ENCODE measurements at regions not wholly inside any gene's neighbourhood (a gene's known extent, or its start where the extent isn't known, plus 50 kb on each side); places are given as distances from the start of the nearest gene placed in this dataset.
A peak's percentile ranks its signal among the peaks of the same experiment; 100 is the strongest.
"Not testable (repeated sequence)": the region's sequence is repeated elsewhere in the genome, so short reads cannot be mapped to it uniquely, and the experiment has no call there.

DNA sequence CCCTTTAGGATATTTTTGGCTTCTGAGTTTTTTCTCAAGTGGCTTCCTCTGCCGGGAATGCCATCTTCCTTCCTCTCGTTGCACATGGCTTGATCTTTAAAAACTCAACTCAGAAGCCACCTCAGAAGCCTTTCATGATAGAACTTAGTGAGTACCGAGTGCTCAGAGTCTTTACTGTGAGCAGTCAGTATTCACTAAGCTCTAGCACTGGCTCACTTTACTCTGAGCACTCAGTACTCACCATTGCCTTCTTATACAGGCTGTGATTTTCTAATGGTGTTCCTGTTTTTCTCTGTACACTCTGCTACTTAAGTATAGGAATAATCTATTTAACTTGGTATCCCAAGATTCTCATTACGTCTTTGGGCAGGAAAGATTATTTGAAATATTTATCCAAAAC, 116.2 kb downstream of the PFDN4 start:
- DNase-seq (ENCODE audit: low read depth), result no peak

DNA sequence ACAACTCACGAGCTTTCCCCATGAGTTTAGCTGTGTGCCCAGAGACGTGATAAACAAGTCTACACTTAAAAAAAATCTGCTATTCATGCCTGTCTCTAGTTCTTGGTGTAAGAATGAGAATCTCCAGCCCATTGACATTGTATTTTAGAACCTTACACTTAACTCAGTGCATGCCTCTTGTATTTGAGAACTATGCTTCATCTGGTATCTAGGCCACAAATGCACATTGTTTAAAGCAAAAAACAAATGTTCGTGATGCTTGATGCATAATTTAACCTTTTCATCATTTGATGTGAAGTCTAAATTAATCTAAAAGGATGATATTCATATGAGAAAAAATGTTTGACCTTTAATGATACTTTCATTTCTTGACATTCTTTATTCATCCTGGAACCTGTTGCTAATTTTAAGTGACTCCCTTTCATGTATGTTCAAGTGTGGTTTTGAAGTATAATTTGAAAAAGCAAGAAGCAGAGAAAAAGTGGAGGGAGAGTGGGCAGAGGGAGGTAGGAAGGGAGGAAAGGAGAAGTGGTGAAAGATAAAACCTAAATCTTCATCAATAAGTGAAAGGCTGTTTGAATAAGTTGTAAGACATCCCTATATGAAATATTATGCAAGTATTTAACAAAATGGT, 116.9 kb downstream of the PFDN4 start:
- DNase-seq (ENCODE audit: low read depth), result no peak

DNA sequence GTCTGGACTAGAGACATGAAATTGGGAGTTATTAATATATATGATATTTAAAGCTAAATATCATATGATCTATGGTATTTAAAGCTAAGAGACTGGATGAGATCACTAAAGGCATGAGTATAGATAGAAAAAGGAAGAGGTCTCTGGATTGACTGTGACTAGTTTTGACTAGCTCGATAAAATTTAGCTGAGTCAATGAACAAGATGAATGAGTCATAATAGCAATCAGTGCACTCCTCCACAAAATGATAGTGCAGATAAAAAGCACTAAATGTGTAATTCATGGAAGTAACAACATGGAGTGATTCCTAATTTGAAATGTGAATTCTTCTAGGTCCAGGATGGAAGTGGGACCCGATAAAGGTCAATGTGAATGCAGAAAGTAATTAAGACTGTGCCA, 127.4 kb downstream of the PFDN4 start:
- DNase-seq (ENCODE audit: low read depth), result no peak

DNA sequence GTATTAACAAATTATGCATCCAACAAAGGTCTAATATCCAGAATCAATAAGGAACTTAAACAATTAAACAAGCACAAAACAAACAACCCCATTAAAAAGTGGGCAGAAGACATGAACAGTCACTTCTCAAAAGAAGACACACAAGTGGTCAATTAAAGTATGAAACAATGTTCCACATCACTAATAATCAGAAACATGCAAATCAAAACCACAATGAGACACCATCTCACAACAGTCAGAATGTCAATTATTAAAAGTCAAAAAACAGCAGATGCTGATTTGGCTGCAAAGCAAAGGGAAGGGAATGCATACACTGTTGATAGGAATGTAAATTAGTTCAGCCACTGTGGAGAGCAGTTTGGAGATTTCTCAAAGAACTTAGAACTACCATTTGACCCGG, 129.3 kb downstream of the PFDN4 start:
- DNase-seq (ENCODE audit: low read depth), result no peak

DNA sequence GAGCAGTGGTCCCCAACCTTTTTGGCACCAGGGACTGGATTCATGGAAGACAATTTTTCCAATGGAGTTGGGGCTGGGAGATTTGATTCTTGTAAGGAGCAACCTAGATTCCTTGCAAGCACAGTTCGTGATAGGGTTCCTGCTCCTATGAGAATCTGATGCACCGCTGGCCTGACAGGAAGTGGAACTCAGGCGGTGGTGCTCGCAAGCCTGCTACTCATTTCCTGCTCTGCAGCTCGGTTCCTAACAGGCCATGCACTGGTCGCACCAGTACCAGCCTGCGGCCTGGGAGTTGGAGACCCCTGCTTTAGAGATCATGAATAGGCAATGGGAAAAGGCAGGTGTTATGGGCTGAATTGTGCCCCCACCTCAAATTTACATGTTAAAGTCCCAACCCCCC, 131.2 kb downstream of the PFDN4 start:
- DNase-seq (ENCODE audit: low read depth), result no peak

DNA sequence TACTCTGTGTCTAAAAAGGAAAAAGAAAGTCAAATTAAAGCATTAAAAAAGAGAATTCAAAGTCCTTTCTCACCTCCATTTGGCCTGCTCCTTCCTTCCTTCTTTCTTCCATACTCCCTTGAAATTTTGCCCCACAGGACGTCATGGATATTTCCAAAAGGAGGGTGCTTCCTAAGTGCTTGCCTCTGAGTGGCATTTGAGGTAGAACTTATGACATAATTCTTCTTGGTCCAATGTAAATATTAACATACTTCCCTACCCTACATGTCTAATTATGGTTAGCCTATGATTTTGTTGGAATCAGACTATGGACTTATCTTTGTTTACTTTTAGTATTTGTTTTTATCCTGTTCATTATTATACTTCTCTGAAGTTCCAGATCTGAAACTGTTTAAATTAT, 132.3 kb downstream of the PFDN4 start:
- DNase-seq (ENCODE audit: low read depth), result no peak

DNA sequence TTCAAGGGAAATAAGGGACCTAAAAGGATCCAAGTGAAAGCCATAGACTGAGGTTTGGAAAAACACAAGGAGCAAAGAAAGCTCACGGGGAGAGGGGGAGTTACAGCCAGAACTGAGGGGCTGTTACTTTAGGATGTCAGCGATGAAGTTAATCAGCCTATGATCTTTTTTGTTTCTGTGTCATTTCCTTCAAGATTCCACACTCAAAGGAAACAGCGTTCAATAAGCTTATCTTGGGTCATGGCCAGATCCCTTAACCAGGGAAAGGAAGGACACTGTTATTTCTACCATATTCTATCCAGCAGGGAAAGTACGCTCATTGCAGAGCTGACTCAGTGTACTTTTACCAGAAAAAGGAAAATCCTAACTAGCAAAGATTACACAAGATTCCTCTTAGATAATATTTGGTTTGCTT, 132.8 kb downstream of the PFDN4 start:
- DNase-seq (ENCODE audit: low read depth), result peak; percentile 26

DNA sequence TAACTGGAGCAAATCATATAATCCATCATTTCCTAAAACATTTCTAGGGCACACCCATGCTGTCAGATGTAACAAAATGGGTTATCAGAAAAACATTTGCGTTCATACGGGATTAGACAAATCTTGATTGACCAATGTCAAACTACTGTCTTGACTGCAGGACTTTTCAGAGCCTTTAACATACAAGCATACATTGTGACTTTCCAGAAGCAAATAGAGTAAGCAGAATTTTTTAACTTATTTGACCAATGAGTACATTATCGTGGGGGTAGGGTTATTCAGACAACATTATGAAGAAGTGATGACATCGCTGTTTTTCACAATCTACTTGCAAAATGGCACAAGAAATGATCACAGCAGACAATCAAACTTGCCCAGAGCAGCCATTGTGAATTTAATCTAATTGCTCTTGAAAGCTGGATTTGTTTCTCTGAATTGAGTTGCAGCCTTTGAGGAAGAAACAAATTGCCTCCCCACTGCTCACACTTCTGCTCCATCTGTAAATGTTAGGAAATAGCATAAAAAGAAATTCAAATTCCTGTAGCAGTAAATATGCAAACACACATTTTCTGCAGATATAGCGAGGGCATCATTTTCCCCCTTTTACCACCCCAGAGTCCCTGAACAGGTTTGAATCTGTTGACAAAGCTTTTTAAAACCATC, 133.0 kb upstream of the DOK5 start:
- DNase-seq (ENCODE audit: low read depth), result no peak

DNA sequence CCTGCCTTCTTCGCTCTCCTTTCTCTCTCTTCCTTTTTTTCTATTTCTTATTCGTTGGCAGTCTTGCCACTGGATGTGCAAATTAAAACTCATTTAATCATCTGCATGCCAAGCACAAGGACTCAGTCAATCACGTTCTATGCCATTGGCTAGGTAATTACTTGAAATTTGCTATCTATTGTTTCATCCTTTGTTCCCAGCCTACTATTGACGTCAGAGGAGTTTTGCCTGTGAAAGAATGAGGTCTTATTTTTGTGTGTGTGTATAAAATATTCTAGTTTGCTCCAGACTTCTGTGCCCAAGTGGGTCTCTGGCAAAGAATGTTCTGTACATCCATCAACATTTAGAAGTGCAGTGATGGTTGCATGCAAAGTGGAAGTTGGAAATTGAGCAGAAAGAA, 132.3 kb upstream of the DOK5 start:
- no peak for DNase-seq (ENCODE audit: low read depth)

DNA sequence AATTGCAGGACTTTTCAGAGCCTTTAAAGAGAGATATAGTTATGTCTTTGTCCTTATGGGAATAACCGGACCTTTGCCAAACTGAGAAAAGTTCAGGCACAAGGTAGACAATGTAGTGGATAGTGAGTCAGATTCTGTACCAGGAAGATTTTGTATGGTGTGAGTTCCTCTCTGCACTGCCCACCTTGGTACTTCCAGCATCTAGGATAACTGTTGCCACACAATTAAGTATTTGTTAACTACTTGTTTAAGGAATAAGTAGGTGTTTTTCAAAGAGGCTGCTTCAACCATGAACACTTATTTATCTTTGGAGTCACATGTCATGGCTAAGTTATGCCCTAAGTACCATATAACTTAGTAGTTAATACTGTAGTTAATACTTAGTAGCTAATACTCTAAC, 131.8 kb upstream of the DOK5 start:
- no peak for DNase-seq (ENCODE audit: low read depth)

DNA sequence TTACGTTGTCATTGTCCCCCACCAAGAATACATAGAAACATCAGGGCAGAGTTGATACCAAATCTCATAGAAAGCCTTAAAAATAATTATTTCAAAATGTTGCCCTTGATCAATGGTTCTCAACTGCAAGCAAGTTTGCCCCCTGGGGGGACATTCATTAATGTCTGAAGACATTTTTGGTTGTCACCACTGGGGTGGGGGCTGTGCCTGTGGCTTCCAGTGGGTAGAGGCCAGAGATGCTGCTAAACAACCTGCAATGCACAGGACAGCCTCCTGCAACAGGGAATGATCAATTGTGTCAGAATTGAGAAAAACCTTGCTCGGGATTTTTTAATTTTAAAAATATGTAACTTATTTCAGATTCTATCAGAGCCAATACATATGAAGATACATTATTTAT, 130.6 kb upstream of the DOK5 start:
- no peak for DNase-seq (ENCODE audit: low read depth)

DNA sequence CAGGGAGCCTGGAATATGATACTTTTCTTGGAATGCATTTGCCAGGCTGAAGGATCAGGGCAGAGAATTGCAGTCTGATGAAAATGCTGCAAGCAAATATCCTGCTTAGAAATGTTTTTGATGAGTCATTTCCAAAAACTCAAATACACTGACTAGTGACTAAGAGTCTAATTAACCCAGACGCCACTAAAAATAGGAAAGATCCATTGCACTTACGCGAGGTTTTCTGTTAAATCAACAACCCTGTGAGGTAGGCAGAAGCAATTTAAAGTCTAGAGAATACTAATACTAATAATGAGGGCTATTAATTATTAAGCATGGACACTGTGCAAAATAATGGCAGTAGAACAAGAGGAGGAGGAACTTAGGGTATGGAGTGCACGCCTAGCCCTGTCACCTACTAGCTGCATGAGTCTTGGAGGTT, 130.1 kb upstream of the DOK5 start:
- DNase-seq (ENCODE audit: low read depth), result peak; percentile 83

DNA sequence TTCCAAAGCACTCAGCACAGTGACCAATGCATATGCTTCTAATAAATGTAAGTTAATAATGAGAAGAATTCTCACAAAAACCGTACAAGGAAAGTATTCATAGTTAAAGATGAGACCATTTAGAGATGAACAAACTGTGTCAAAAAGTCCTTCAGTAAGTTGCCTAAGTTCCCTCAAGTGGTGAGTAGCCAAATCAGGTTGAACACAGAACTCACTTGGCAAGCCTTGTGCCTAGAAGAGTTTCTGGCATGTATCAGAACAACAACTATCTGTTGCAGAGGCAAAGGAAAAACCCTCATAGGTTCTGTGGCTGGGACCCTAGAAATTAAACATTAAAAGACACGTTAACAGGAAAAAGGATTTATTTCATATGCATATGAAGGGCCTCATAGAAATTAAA, 129.6 kb upstream of the DOK5 start:
- DNase-seq (ENCODE audit: low read depth), result peak; percentile 65

DNA sequence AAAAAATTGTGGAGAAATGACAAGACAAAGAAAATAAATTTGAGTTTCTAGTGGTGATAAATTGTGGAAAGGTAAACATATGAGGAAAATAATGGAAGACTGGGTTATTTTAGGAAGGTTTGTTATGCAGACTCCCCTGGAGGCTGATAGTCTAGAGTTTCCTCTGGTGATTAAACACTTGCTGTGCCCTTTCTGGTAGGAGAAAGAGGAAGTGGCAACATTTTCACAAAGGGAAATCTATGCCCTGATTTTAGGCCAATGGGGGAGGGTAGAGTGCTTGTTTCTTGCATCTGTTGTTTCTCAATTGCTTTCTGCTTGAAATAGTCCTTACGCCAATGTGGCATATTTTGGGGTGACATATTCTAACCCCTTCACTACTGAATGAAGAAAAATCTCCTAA, 129.1 kb upstream of the DOK5 start:
- DNase-seq (ENCODE audit: low read depth), result no peak

DNA sequence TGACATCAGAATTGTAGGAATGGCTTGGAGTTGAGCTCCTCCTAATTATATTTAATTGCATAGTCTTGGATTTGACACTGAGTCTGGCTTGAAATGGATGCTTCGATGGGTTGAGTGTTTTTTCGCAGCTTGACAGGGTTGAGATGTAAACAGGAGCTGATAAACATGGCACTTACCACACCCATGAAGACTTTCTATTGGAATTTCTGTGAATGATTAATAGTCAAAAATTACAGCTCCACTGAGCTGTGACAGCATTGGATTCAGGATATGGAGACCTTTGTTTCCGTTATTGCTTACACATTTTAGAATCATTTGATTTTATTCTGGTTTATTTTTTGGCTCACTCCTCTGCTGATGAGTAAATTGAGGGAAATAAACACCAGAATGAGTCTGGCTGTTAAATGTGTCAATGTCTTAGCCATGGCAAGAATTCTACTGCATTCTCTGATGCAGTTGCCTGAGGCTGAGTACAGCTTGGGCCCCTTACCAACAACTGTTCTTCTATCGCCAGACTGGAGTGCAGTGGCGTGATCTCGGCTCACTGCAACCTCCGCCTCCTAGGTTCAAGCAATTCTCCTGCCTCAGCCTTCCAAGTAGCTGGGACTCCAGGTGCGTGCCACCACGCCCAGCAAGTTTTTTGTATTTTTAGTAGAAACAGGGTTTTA, 128.1 kb upstream of the DOK5 start:
- DNase-seq (ENCODE audit: low read depth), result no peak

DNA sequence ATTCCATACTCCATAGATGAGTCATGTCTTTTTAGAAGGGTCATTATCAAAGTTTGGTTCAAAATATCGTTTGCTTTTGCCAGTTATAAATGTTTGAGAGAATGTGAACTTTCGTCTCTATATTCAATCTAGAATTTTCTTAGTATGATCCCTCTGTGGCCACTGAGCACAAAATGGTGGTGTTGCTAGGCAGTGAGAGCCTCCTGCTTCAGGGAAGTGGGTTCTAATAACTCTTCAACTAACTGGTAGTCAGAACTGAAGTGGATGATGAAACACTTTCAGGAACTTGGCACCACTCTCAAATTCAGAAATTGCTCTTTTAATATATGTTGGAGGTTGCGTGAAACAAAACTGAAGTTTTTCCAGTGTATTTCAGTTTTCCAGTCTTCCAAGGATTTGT, 125.0 kb upstream of the DOK5 start:
- peak; percentile 44 for DNase-seq (ENCODE audit: low read depth)

DNA sequence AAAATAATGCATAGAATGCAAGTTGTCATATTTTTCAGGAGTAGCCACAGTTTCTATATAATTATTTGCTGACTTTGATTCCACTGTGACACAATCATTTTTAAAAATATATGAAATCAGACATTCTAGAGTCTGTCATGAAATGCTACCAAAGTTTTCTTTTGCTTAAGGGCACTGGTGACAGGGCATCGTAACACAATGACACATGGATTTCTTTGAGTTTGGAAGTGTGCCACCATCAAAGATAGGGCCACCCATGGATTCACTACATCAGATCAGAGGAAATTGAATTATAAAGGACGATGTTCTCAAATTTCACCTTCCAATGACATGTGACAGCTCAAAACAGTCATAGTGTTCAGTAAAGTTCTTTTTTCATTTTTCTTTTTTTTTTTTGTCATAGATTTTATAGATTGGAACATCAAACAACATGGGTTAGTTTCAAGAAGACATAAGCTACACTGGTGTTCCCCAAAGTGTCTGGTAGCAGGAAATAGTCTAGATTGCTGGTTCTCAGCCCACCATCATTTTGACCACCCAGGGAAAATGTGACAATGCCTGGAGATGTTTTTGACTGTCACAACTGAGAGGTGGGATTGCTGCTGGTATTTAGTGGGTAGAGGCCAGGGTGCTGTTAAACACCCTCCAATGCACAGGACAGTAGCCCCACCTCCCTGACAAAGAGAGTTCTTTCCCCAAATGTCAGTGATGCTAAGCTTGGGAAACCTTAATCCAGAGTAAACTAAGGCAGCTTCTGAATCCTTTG, 123.8 kb upstream of the DOK5 start:
- no peak for DNase-seq (ENCODE audit: low read depth)

DNA sequence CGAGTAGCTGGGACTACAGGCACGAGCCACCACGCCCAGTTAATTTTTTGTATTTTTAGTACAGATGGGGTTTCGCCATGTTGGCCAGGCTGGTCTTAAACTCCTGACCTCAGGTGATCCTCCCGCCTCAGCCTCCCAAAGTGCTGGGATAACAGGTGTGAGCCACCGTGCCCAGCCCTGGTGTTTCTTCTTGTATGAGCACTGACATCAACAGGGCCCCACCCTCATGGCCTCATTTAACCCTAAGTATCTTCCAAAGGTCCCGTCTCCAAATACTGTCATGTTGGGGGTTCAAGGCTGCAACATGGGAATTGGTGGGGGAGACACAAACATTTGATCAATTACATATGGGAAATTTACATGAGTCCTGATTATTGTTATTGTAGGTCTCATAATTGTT, 122.9 kb upstream of the DOK5 start:
- not testable (repeated sequence) for DNase-seq (ENCODE audit: low read depth)

DNA sequence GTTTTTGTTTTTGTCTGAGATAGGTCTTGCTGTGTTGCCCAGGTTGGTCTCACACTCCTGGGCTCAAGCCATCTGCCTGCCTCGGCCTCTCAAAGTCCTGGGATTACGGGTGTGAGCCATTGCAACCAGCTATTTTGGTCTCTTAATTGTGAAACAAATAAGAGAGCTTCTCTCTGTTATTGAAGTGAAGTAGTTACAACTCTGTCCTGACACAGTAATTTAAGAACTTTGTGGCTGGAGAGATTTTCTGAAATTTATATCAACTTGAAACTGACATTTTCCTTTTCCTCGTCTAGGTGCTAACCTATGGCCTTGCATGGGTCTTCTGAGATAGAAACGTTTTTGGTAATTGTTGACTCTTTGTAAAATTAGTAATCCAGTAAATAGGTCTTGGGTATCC, 122.1 kb upstream of the DOK5 start:
- no peak for DNase-seq (ENCODE audit: low read depth)

DNA sequence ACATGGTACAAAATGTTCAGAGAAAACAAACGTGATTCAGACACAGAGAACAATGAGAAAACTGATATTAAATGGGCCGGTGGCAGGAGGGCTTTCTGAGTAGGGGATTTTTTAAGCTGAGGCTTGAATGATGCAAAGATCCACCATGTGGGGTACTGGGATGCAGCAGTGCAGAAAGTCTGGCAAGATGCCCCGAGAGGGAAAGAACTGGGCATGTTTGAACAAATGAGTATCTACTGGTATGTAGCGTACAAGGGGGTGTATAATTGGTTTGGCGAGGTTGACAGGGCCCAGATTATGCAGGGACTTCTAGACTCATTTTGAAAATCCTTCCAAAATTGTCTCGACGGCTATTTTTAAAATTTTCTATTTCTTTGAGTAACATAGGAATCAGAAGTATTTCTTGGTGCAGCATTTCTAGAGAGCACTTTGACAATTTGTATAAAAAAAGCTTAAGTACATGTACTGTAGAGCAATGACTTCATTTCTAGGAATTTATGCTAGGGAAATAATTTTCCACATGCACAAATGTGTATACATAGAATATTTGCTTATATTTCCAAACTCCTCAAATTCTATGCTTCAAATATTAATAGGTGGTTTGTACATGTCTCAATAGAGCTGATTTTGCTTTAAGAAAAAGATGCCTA, 119.6 kb upstream of the DOK5 start:
- peak; percentile 62 for DNase-seq (ENCODE audit: low read depth)

DNA sequence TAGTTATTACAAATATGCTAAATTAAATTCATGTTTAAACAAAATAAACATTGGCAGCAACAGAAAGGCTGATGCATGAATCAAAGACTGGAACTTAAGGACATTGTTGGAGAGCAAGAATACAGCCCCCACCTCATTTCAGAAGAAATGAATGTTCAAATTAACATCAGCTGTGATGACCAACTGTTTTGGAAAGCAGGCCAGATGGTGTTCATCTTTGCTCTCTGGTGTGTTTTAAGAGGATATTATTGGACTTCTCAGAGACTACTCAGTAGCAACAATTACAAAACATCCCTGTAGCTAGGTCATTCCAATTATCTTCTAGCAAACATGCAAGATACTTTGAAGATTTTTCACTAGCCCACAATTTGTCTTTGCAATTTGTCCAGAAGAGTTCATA, 118.6 kb upstream of the DOK5 start:
- DNase-seq (ENCODE audit: low read depth), result peak; percentile 18

DNA sequence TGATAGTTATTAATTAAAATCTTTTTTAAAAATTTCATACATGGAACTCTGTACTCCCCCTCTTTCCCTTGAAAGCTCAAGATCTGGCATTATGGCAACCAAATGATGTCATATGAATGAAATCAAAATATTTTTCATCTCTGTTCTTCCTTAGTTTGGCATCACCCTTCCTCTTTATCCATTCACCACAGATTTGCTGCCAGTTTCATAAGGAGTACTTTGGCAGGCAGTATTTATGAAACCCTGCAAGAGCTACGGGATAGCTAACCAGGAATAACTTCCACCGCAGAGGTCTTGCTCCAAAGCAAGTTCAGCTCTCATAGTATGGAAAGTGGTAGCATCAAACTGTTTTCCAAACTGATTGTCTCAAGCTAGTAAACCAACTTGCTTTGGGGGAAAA, 113.9 kb upstream of the DOK5 start:
- no peak for DNase-seq (ENCODE audit: low read depth)
